ENCODE measurements at regions not wholly inside any gene's neighbourhood (a gene's known extent, or its start where the extent isn't known, plus 50 kb on each side); places are given as distances from the start of the nearest gene placed in this dataset.

- TF ChIP-seq POLR2A (IDR thresholded peaks at IDR 0.05; ENCODE audit: extremely low read depth, insufficient read length) (no peak), CTCF (IDR thresholded peaks at IDR 0.05; ENCODE audit: low read depth, low read length) (no peak), MYC (IDR thresholded peaks at IDR 0.05; ENCODE audit: low read depth, low read length) (no peak), MAX (IDR thresholded peaks at IDR 0.05; ENCODE audit: low read depth, low read length) (no peak)
- H3K4me3 ChIP-seq (ENCODE audit: low read depth, low read length), result no peak overlapping the region
- peak; percentile 11 for DNase-seq (ENCODE audit: low read depth)
These were observed 125.9 kb downstream of the MRPS6 start for GRCh38 chr21:34199121-34199910.

- H3K4me3 ChIP-seq (ENCODE audit: low read depth, low read length), result no peak overlapping the region
- peak; percentile 74 for DNase-seq (ENCODE audit: low read depth)
- no peak for TF ChIP-seq MAX (IDR thresholded peaks at IDR 0.05; ENCODE audit: low read depth, low read length)
- no peak for TF ChIP-seq CTCF (IDR thresholded peaks at IDR 0.05; ENCODE audit: low read depth, low read length)
These were observed 127.0 kb downstream of the MRPS6 start for GRCh38 chr21:34200288-34200905.

- peak; percentile 53 for DNase-seq (ENCODE audit: low read depth)
- H3K4me3 ChIP-seq (ENCODE audit: low read depth, low read length), result no peak overlapping the region
These were observed 127.6 kb downstream of the MRPS6 start for GRCh38 chr21:34201001-34201400.

GRCh38 chr21:34201481-34201858 is 128.1 kb downstream of the MRPS6 start:
- DNase-seq (ENCODE audit: low read depth), result peak; percentile 10
- H3K4me3 ChIP-seq (ENCODE audit: low read depth, low read length), result peak overlapping the region; percentile 25
- TF ChIP-seq MAX (IDR thresholded peaks at IDR 0.05; ENCODE audit: low read depth, low read length) (no peak), POLR2A (IDR thresholded peaks at IDR 0.05; ENCODE audit: extremely low read depth, insufficient read length) (no peak), MYC (IDR thresholded peaks at IDR 0.05; ENCODE audit: low read depth, low read length) (no peak), CTCF (IDR thresholded peaks at IDR 0.05; ENCODE audit: low read depth, low read length) (no peak)

More at GRCh38 chr21:34201001-34201400, 127.6 kb downstream of the MRPS6 start:
- TF ChIP-seq CTCF (IDR thresholded peaks at IDR 0.05; ENCODE audit: low read depth, low read length) (no peak), MAX (IDR thresholded peaks at IDR 0.05; ENCODE audit: low read depth, low read length) (no peak), MYC (IDR thresholded peaks at IDR 0.05; ENCODE audit: low read depth, low read length) (no peak), POLR2A (IDR thresholded peaks at IDR 0.05; ENCODE audit: extremely low read depth, insufficient read length) (no peak)

GRCh38 chr21:34202553-34203372 is 129.4 kb downstream of the MRPS6 start:
- DNase-seq (ENCODE audit: low read depth), result peak; percentile 55
- peak overlapping the region; percentile 7 for H3K4me3 ChIP-seq (ENCODE audit: low read depth, low read length)

More at GRCh38 chr21:34202553-34203372, 129.4 kb downstream of the MRPS6 start:
- TF ChIP-seq MYC (IDR thresholded peaks at IDR 0.05; ENCODE audit: low read depth, low read length) (no peak), MAX (IDR thresholded peaks at IDR 0.05; ENCODE audit: low read depth, low read length) (no peak), CTCF (IDR thresholded peaks at IDR 0.05; ENCODE audit: low read depth, low read length) (no peak), POLR2A (IDR thresholded peaks at IDR 0.05; ENCODE audit: extremely low read depth, insufficient read length) (no peak)

Data from NB4 (cell line).